GM21529 (cell line): ENCODE measurements at regions not wholly inside any gene's neighbourhood (a gene's known extent, or its start where the extent isn't known, plus 50 kb on each side); places are given as distances from the start of the nearest gene placed in this dataset.
"Not testable (repeated sequence)": the region's sequence is repeated elsewhere in the genome, so short reads cannot be mapped to it uniquely, and the experiment has no call there.

Experiments
- ATAC-seq: cut with Tn5 transposase; IDR thresholded peaks from one replicate; pipeline ENCODE4 v1.9.1; 2021; ENCODE audit not compliant: unreplicated experiment

DNA sequence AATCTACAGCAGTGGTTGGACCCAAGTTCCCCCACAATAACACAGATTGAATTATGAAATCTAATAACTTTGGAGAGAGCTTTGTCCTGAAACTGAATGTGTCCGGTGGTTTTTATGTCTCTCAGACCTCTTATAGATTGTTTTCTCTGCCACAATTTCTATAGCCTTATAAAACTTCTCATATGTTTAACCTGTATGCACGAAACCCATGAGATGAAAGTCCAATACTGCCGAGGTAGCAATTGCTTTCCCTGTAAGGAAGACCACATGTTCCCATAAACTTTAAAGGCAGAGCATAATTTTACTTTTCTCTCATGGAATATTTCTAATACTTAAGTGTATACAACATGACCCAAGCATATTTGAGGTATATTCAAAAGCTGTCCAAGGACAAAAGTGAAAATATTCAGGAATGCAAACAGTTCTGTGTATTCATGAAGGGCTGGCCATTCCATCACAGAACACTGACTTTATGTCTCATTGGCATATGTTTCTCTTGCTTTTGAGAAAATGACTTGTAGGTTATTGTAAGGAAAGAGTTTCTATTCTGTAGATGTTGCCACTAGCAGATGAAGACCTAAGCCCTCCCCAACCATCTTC lies 94.4 kb upstream of the TLE4 start:
- ATAC-seq: no peak

DNA sequence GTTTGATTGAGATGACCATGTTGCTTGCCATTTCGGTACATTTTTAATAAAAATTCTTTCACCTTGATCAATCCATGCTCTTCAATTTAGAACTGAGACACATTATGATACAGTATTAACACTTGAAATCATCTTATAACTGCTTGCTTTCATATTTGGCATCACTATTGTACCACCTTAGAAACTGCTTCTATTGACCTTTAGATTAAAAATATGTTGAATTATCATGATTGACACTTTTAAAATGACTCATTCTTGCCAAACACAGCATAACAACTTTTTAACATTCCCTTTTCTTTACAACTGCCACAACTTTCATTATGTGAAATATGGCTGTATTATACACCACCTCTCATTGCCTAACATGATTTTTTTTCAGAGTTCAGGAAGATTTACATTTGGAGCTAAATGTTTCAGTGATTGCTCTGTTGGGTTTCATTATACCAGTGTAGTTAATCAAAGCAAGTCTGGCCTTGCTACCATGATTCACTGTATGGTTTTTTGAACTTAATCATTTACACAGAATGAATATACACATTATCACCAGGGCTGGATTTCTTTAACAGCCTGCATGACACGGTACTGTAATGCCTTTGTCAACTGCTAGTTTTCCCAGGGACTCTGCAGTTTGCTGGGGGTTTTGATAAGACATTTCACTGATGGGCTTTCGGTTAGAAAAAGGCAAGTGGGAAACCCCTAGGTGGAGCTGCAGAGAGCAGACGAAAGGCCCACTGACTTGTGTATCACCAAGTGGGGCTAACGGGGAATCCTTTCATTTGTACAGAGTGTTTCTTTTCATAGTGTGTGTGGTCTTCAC lies 93.6 kb upstream of the TLE4 start:
- peak; percentile 81 for ATAC-seq

DNA sequence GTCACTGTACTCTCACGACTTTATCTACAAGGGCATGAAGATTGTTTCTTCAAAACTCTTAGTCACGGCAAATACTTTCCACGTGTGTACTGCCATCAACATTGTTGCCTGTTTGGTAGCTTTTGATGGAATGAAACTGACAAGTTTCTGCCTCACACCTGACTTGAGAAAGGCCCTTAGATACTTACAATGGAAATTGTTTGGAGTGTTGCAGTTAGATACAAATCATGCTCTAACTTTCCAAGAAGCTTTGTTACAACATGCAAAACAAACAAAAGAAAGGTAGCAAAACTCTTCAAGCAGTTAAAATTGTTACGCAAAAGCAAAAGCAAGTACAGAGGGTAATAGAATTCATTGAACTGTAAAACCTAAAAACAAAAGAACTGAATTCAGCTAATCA lies 91.1 kb upstream of the TLE4 start:
- ATAC-seq: no peak

DNA sequence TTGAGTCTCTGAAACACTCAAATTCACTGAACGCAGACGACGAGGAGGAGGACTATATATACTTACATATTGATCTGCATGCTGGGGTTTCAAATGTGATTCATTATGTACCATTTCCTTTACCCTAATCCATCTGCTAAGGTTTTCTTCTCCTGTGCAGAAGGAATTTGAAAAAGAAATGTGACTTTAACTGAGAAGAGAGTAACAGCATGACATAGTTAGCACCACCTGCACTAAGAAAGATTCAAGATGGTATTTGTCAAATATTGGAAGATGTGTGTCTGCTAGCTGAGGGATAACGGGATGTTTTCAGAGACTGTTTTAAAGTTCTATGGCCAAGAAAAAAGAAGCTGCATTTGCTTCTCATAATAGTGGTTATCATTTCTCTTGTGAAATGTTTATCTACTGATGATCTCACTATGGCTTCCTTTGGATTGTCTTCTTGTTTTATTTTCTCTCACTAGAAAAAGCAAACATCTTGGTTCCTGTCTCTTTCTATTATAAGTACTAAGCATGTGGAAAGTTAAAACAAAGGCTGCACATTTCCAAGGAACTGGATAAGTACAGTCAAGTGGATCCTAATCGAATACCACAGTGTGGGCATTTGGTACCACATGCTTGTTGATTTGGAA lies 89.8 kb upstream of the TLE4 start:
- no peak for ATAC-seq

DNA sequence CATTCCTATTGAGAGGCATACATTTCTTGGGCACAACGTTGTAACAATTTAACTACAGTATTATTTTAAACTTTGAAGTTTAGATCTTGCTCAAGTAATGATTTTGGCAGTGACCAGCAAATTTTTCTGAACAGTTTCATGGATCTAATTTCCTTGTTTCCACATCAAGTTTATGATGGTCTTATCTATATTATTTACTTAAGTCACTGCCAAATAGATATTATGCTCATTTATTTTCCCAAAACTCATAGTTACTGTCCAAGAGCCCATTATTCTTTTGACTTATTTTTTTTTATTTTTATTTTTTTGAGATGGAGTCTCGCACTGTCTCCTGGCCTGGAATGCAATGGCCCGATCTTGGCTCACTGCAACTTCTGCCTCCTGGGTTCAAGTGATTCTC lies 86.5 kb upstream of the TLE4 start:
- ATAC-seq: no peak

DNA sequence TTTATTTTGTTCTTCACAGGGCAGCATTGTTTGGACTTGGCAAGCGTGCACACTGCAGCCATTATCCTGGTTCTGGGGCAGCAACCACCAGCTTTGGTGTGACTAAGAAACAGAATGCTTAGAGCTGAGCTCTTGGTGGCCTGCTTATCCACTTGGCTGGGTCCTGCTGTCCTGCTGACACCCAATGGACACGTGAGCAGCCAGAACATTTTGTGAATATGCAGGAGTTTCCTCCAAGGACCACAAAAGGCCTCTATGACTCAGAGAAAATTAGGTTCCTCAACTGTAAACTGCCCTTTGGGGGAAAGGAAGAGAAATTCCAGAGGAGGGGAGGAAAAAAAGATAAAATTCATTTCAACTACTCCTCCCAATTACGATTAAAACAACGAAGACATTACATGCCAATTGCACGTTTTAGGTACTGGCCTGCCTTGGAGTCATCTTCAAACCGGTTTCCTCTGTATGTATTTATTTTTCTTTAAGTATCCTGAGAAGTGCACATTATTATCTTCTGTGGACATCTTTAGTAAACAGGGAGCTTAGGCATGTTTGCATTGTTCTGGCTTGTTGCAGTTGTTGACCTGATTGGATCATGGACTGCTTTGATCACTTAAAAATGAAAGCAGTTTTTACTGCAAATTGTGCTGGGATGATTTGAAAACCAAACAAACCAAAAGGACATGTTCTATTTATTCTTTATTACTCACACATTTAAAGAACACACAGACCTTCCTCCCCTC lies 82.3 kb upstream of the TLE4 start:
- ATAC-seq: no peak

DNA sequence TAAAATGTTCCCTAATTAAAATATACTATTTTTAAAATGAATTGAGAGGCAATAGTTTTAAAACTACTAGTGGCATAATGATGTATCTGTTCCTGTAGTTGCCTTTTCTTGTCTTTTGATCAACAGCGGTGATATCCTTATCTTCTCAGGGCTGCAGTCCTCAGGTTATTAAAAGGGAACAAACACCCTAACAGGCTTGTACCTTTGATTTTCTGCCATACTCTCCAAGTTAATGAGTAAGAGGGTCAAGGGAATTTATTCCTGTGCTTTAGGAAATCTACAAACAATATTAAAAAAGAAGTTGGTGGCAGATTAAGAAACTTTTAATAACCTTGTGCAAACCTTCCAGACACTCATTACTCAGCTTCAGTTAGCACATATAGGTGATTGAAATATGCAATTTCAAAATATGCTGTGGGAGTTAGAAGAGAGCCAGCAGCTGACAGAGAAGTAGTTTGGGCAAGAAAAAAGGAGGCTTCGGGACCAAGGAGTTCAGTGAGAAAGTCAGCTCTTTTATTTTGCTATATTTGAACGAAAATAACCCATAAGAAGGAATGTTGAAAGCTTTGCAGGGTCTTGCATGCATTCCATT lies 81.0 kb upstream of the TLE4 start:
- ATAC-seq: no peak

DNA sequence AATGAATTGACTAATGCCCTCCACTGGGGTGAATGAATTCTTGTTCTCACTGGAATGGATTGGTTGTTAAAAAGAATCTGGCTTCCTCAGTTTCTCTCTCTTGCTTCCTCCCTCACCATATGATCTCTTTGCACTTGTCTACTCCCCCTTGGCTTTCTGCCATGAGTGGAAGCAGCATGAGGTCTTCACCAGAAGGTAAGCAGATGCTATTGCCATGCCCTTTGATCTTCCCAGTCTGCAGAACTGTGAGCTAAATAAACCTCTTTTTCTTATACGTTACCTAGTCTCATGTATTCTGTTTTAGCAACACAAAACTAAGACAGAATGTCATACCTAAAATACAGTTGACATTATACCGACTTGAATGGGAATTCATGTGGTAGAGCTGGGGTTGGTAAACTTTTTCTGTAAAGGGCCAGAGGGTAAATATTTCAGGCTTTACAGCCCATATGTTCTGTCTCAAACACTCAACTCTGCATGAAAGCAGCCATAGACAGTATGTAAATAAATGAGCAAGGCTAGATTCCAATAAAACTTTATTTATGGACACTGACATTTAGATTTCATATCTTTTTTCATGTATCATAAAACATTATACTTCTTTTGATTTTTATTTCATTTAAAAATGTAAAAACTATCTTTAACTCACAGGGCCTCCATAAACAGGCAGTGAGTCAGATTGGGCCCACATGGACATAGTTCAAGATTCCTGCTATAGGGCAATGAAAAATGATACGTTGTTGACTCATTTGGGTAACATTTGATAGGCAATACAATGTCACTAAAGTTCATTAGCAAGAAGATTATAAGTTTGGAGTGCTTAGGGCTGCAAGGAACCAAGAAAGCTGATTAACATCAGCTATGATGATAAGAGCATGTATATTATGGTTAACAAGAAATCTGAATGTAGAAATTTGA lies 79.4 kb upstream of the TLE4 start:
- no peak for ATAC-seq

DNA sequence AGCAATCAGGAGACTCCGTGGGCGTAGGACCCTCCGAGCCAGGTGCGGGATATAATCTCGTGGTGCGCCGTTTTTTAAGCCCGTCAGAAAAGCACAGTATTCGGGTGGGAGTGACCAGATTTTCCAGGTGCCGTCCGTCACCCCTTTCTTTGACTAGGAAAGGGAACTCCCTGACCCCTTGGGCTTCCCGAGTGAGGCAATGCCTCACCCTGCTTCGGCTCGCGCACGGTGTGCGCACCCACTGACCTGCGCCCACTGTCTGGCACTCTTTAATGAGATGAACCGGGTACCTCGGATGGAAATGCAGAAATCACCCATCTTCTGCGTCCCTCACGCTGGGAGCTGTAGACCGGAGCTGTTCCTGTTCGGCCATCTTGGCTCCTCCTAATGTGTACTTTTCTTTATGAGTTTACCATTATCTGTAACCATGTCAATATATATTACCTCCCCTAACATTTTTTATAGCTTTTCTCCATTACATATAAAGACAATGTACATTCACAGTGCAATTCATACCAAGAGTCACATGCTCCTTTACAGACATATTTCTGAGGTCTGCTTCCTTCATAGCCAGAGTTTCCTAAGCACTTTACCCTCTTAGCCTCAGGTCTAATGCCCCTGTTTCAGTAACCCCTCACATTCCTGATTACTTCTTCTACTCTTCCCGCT lies 71.4 kb upstream of the TLE4 start:
- not testable (repeated sequence) for ATAC-seq

DNA sequence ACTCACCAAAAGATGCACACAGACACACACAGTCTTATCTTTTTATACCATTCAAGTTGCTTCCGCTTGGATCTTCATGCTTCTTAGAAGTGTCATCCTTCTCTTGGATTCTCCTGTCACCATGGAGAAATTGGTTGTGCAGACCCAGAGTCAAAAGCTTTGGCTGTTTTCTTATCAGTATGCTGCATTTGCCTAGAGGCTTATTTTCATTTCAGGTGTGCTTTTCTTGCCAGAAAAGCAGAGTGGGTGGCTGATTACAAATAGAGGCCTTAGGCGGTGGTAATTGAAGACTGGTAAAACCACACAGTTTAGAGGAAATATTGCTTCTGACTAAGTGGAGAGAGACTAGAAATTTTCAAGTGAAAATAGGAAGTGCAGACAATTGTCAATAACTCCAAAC lies 70.2 kb upstream of the TLE4 start:
- ATAC-seq: no peak

DNA sequence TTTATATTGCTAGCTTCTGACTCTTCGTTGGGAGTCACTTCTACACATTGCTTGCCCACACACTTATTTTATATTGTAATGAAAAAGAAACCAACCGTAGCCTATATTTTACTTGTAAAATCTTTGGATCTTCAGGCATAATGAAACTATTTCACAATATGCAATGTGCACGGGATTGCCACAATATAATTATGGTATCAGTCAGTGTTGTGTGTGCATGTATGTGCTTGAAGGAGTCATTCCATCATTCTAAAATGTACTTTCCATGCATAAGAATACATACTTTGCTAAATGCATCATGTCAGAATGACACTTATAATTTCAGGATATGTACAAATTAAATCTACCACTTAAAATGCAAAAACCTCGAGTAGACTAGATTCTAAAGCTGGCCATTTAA lies 64.0 kb upstream of the TLE4 start:
- ATAC-seq: no peak

DNA sequence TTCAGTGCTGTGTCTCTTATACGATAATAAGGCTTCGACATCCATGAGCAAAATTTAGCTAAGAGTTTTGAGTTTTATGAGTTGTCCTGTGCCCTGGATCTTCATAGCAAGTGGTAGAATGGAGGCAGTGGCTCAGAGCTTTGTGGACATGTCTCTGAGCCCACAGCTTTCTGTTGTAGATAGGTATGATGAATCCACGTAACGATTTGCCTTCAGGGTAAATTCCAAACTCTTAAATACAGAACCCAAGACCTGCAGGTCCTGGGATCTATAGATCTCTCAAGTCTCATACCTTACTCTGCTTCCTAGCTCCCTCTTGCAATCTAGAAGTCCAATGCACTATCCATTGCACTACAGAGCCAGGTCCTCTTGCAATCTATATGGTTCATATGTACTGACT lies 59.5 kb upstream of the TLE4 start:
- ATAC-seq: no peak
